ENCODE measurements at regions not wholly inside any gene's neighbourhood (a gene's known extent, or its start where the extent isn't known, plus 50 kb on each side); places are given as distances from the start of the nearest gene placed in this dataset.

- DNase-seq, result no peak
Observed at GRCh38 chr16:65658349-65658748, 536.5 kb upstream of the CDH11 start.

- no peak for DNase-seq
Observed at GRCh38 chr16:65657556-65657955, 535.7 kb upstream of the CDH11 start.

GRCh38 chr16:65657071-65657494 lies 535.2 kb upstream of the CDH11 start:
- no peak for DNase-seq

- DNase-seq, result no peak
Observed at GRCh38 chr16:65655802-65656201, 533.9 kb upstream of the CDH11 start.

GRCh38 chr16:65648101-65648500 lies 526.2 kb upstream of the CDH11 start:
- DNase-seq, result no peak

- DNase-seq, result no peak
Observed at GRCh38 chr16:65644821-65645220, 523.0 kb upstream of the CDH11 start.

GRCh38 chr16:65641762-65642289 lies 520.0 kb upstream of the CDH11 start:
- DNase-seq, result no peak

- DNase-seq, result no peak
Observed at GRCh38 chr16:65641049-65641761, 519.3 kb upstream of the CDH11 start.

- DNase-seq, result no peak
Observed at GRCh38 chr16:65634833-65635232, 513.0 kb upstream of the CDH11 start.

- DNase-seq, result no peak
Observed at GRCh38 chr16:65634291-65634690, 512.4 kb upstream of the CDH11 start.

GRCh38 chr16:65624666-65625065 lies 502.8 kb upstream of the CDH11 start:
- no peak for DNase-seq

- no peak for DNase-seq
Observed at GRCh38 chr16:65624229-65624628, 502.4 kb upstream of the CDH11 start.

GRCh38 chr16:65622871-65623270 lies 501.0 kb upstream of the CDH11 start:
- no peak for DNase-seq

- DNase-seq, result no peak
Observed at GRCh38 chr16:65622151-65622550, 500.3 kb upstream of the CDH11 start.

GRCh38 chr16:65621640-65622039 lies 499.8 kb upstream of the CDH11 start:
- DNase-seq, result no peak

GRCh38 chr16:65619606-65620005 lies 497.7 kb upstream of the CDH11 start:
- no peak for DNase-seq

- DNase-seq, result no peak
Observed at GRCh38 chr16:65618931-65619330, 497.1 kb upstream of the CDH11 start.

- no peak for DNase-seq
Observed at GRCh38 chr16:65618333-65618732, 496.5 kb upstream of the CDH11 start.

GRCh38 chr16:65617421-65617820 lies 495.6 kb upstream of the CDH11 start:
- no peak for DNase-seq

GRCh38 chr16:65608455-65608854 lies 486.6 kb upstream of the CDH11 start:
- no peak for DNase-seq

- no peak for DNase-seq
Observed at GRCh38 chr16:65604771-65605170, 482.9 kb upstream of the CDH11 start.

- DNase-seq, result no peak
Observed at GRCh38 chr16:65601781-65602180, 479.9 kb upstream of the CDH11 start.

- DNase-seq, result no peak
Observed at GRCh38 chr16:65600629-65601028, 478.8 kb upstream of the CDH11 start.

- DNase-seq, result no peak
Observed at GRCh38 chr16:65600046-65600445, 478.2 kb upstream of the CDH11 start.

GRCh38 chr16:65598621-65599020 lies 476.8 kb upstream of the CDH11 start:
- DNase-seq, result no peak

Data from activated naive CD4-positive, alpha-beta T cell (primary cell).